ENCODE measurements at regions not wholly inside any gene's neighbourhood (a gene's known extent, or its start where the extent isn't known, plus 50 kb on each side); places are given as distances from the start of the nearest gene placed in this dataset.
"Not testable (repeated sequence)": the region's sequence is repeated elsewhere in the genome, so short reads cannot be mapped to it uniquely, and the experiment has no call there.

DNA sequence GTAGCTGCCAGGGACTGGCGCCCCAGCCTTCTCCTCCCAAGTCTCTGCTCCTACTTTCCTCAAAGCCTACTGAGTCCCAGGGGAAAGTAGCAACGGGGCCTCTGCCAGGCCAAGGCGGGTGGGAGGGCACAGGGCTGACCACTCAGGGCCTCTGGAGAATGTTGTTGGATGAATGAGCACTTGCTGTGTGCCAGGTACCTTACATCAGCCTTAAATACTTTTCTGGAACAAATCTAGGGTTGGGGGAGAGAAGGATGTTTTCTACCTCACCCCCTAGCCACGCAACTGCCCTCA, 119.3 kb upstream of the ZBTB40 start:
- DNase-seq (ENCODE audit: low read depth): no peak

DNA sequence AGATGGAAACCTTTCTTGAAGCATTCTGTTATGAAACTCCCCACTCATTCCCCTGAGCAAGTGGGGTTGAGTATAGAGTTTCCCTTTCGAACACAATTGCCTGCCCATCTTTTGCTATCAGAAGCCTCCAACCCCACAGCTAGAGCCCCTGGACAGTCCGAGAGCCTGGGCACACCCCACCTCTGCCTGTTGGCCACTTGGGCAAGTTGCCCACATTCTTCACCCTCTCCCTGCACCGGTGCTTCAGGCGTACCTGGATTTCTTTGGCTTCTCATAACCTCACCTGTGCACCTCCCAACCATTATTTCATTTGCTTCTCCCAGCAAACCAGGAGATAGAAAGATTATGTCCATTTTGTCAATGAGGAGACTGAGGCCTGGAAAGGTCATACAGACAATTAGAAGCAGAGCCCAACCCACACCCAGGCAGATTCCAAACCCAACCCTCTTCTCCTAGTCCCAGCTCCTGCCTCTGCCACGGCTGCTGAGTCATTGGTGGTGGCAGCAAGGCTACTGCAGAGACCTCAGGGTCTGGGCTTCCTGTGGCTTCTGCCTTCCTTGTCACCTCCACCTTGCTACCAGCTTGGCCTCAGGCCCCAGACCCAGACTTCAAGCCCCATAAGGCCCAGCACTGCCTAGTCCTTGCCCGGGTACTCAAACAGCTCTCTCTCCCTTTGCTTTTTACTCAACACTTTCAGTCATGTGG, 118.7 kb upstream of the ZBTB40 start:
- DNase-seq (ENCODE audit: low read depth): no peak

DNA sequence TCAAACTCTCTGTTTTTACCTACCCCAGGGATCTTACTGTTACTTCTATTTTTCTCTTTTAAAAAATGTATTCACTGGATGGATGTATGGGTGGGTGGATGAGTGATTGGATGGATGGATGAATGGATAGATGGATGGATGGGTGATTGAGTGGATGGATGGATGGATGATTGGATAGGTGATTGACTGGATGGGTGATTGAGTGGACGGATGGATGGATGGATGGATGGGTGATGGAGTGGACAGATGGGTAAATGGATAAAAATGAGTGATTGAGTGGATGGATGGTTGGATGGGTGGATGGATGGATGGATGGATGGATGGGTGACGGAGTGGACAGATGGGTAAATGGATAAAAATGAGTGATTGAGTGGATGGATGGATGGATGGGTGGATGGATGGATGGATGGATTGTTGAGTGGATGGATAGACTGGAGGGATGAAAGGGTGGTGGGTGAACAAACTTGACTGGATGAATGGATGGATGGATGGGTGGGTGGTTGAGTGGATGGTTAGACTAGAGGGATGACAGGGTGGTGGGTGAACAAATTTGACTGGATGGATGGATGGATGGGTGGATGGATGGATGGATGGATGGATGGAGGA, 118.0 kb upstream of the ZBTB40 start:
- DNase-seq (ENCODE audit: low read depth): no peak

DNA sequence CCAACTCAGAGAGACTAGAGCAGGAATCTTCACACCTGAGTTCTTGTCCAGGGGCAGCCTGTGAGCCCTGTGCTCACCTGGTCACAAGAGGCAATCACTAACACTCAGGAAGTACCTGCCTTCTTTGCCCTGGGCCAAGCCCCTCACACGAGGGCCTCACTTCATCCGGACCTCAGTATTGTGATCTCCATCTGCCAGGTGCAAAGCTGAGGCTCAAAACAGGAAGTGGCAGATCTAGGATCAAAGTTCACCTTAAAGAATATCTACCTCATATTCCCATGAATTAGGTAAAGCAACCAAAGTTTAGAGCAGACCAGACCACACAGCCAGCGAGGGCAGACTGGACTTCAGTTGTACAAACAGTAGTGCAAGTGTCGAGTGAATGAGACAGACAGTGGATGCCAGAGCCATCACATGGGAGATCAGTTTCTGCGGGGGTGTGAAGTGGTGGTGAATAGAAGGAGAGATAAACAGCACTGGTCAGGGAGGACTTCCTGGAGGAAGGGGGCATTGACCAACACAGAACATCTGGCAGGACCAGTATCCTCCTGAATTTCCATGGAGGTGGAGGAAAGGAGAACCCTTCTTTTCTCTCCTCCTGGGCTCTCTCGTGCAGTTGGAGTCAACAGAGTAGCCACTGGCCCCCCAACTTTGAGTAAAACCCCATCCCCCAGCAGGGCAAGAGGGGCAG, 116.6 kb upstream of the ZBTB40 start:
- no peak for DNase-seq (ENCODE audit: low read depth)

DNA sequence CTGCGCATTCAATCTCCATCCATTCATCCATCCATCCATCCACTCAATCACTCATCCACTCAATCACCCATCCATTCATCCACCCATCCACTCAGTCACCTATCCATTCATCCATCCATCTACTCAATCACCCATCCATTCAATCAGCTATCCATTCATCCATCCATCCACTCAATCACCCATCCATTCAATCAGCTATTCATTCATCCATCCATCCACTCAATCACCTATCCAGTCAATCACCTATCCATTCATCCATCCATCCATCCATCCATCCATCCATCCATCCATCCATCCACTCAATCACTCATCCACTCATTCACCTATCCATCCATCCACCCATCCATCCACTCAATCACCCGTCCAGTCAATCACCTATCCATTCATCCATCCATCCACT, 115.4 kb upstream of the ZBTB40 start:
- not testable (repeated sequence) for DNase-seq (ENCODE audit: low read depth)

DNA sequence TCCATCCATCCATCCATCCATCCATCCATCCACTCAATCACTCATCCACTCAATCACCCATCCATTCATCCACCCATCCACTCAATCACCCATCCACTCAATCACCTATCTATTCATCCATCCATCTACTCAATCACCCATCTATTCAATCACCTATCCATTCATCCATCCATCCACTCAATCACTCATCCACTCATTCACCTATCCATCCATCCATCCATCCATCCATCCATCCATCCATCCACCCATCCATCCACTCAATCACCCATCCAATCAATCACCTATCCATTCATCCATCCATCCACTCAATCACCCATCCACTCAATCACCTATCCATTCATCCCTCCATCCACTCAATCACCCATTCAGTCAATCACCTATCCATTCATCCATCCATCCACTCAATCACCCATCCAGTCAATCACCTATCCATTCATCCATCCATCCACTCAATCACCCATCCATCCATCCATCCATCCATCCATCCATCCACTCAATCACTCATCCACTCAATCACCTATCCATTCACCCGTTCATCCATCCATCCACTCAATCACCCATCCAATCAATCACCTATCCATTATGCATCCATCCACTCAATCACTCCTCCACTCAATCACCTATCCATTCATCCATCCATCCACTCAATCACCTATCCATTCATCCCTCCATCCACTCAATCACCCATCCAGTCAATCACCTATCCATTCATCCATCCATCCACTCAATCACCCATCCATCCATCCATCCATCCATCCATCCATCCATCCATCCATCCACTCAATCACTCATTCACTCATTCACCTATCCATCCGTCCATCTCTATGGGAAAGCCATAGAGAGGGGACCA, 114.7 kb upstream of the ZBTB40 start:
- DNase-seq (ENCODE audit: low read depth): not testable (repeated sequence)

DNA sequence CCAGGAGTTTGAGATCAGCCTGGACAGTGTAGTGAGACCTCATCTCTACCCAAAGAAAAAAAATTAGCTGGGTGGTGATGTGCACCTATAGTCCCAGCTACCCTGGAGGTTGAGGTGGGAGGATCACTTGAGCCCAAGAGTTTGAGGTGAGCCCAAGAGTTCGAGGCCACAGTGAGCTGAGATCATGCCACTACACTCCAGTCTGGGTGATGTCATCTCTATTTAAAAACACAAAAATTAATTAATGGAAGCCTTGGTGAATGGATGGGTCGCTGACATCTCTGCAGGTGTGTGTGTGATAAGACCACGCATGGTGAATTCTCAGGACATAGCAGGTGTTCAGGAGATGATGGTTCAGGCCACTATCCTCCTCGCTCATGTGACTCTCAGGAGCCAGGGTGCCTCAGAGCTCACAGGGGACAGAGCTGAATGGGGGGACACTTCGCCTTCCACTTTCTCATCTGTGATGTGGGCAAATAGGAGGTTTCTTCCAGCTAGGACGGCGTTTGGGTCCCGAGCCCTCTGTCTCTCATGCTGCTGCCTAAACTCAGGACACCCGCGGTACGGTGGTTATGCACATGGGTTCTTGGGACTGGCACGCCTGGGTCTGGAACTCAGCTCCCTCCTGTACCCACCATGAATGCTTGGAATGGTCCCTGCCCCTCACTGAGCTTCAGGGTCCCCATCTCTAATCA, 113.4 kb upstream of the ZBTB40 start:
- no peak for DNase-seq (ENCODE audit: low read depth)

DNA sequence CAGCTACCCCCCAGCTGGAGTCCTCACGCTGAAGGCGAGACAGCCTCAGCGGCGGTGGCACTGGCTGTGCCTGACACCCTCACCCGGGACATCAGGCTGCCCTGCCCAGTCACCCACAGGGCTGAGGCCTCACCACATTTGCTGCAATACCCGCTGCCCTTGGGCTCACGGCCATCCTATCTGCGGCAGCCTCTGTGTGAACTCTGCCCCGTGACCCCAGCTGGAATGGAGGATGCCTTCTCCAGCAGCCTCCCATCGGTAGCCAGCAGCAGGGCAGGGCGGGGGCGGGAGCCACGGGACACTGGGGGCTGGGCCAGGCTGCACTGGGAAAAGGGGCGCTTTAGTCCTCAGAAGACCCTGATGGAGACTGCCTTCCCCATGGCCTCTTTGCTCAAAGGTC, 112.4 kb upstream of the ZBTB40 start:
- DNase-seq (ENCODE audit: low read depth): no peak

DNA sequence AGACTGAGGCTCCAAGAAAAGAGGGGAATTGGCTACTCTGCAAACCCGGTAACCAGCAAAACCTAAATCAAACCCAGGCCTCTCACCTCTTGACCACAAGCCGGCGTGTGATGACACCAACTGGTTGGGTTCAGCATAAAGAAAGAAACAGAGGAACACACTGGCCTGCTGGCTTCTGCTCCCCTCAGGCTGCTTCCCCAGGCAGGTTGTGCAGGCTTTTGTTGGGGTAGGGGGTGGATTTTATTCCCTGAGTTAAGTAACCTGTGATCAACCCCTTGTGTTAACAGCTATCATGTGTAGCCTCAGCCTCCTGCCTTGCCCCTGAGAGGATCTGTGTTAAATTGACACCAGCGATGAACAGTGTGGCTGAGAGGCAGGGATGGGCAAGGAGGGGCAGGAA, 111.6 kb upstream of the ZBTB40 start:
- no peak for DNase-seq (ENCODE audit: low read depth)

DNA sequence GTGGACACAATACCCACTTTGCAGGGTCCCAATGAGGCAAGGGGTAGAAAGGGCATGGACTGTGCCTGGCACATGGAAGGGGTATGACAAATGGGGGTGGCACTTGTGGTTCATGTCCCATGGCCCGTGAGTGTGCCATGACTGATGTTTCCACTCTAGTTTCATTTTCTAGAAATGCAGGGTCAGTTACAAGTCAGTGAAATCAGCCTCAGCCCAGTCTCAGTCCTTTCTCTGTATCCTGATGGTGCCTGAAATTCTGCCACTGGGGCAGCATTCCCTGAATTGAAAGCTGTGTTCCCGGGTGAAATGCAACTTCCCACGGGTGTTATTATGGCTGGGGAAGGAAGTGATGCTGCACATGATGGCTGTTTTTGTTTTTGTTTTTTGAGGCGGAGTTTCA, 110.8 kb upstream of the ZBTB40 start:
- no peak for DNase-seq (ENCODE audit: low read depth)

DNA sequence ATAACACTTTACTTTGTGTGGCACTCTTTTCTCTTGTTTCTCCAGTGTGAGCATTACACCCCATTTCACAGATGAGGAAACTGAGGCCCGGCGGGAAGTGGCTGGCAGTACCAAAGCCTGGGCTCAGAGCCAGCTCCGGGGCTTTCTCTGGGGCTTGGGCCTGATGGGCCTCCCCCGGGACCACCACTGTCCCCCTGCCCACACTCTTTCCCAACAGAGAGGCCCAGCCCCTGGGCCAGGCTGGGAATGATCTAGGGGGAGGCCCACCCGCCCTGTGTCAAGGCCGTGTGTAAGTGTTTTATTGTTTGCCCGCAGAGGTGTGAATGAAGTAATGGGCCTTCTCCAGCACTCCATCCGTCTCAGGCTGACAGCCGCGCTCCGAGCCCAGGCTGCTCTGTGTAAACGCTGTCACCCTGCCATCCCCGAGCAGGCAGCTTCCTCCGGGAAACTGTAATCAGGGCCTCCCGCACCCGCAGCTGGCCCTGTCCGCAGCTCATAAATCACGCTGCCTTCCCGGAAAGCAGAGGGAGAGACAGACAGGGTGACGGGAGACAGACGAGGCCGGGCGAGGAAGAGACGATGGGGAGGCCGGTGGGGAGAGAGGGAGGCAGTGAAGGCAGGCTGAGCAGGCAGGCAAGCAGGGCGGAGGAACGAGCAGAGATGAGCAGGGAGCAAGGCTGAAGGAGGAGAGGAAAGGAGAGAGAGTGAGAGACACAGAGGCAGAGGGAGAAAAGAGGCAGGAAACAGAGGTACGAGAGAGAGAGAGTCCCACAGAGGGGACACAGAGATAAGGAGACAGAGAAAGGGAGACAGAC, 109.7 kb upstream of the ZBTB40 start:
- DNase-seq (ENCODE audit: low read depth): peak; percentile 20

DNA sequence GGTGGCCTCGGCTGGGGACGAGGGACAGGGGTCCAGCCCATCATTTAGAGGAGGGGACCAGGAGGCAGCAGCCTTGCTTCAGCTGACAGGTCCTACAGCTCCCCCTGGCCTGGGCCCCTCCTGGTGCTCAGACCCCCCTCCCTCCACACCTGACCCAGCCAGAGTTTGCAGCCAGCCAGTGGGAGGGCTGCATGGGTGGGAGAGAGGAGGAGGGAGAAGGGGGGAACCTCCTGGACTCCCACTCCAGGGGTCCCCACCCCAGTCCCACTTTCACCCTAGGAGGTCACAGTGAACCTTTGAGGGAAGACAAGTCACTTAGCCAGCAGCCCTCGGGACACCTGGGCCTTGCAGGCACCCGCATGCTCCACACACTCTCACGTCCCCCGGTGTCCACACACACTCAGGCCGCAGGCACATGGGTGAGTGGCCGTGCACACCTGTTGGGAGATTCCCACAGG, 108.9 kb upstream of the ZBTB40 start:
- DNase-seq (ENCODE audit: low read depth): no peak

DNA sequence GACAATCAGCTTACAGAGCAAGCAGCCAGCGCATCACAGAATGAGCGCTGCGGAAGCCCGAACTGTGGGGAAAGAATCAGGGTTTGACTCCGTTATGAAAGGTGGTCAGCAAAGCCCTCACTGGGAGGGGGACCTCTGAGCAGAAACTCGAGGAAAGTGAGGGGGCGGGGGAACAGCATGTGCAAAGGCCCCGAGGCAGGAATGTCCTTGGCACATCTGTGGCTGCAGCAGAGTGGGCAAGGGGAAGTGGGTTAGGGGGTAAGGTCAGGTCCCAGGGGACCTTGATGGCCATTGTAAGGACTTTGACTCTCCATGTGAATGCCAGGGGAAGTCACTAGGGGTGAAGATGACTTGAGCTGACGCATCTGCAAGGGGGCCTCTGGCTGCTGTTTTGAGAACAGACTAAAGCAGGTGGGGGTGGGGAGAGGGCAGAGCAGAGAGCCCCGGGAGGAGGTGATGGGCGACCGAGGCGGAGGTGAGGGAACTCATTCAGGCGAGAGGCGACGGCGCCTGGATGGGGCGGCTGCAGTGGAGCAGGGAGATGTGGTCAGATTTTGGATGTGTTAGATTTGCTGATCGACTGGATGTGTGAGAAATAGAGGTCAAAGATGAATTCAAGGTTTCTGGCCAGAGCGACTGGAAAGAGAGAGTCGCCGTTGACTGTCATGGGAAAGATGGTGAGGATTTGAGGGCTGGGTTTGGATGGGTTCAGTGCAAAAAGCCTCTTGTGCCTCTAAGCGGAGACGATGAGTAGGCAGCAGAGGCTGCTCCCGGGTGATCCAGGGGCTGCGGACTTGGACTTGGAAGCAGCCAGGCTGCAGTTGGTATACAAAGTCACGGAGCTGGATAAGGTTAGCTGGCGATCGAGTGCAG, 108.0 kb upstream of the ZBTB40 start:
- no peak for DNase-seq (ENCODE audit: low read depth)

DNA sequence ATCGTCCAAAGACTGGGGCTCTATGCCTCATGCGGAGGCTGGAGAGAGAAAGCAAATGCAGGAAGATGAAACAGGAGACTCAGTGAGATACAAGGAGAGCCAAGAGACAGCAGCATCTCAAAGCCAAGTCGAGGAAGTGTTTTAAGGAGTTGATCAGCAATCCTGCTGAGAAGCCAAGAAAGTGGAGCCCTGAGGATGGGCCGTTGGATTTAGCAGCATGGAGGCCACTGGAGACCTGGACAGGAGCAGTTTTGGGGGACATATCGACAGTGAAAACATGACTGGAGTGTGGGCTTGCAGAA, 107.4 kb upstream of the ZBTB40 start:
- DNase-seq (ENCODE audit: low read depth): no peak

DNA sequence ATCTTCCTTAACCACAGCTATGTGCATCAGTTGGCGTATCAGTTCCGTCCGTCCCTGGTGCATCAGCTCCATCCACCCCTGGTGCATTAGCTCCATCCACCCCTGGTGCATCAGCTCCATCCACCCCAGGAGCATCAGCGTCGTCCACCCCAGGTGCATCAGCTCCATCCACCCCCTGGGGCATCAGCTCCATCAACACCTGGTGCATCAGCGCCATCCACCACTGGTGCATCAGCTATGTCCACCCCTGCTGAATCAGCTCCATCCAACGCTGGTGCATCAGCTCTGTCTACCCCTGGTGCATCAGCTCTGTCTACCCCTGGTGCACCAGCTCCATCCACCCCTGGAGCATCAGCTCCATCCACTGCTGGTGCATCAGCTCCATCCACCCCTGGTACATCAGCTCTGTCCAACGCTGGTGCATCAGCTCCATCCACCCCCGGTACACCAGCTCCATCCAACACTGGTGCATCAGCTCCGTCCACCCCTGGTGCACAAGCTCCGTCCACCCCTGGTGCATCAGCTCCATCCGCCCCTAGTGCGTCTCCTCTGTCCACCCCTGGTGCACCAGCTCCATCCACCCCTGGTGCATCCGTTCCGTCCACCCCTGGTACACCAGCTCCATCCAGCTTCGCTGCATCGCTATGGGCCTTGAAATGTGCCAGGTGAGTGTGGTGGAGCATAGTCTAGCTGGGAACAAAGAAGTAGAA, 106.6 kb upstream of the ZBTB40 start:
- no peak for DNase-seq (ENCODE audit: low read depth)

DNA sequence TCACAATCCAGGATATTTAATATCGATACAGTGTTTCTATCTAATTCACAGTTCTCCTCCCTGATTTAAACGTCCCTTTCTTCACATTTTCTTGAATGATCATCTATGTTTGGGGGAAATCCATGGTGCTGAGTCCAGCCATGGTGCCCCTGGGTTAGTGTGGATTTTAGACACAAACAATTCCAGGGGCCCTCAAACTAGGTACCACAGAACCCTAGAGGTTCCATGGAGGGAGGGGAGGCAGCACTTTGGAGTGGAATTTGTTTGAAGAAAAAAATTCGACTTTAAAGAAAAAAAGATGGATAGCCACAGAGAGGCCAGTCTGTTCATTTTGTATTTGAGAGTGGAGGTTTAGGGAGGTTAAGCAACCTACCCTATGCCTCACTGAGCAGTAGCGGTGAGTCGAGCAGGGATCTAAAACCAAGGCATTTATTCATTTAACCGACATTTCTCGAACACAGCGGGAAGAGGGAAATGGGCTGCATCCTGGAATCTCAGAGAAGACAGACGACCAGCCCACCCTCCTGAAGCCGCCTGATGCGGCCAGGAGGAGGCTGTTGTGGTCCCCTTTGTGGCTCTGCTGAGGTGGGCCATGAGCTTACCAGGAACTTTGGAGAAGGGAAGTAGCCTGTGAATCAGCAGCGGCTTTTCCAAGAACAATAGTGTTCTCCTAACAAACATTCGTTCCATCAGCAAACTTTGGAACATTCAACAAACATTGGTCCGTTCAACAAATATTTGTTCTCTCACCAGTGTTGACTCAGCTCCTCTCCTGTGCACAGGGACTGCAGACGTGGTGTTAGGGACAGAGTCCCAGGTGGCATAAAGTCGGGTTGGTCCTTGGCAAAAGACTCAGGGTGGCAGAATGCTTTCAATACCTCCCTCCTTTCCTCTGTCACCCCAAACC, 103.5 kb upstream of the ZBTB40 start:
- no peak for DNase-seq (ENCODE audit: low read depth)

DNA sequence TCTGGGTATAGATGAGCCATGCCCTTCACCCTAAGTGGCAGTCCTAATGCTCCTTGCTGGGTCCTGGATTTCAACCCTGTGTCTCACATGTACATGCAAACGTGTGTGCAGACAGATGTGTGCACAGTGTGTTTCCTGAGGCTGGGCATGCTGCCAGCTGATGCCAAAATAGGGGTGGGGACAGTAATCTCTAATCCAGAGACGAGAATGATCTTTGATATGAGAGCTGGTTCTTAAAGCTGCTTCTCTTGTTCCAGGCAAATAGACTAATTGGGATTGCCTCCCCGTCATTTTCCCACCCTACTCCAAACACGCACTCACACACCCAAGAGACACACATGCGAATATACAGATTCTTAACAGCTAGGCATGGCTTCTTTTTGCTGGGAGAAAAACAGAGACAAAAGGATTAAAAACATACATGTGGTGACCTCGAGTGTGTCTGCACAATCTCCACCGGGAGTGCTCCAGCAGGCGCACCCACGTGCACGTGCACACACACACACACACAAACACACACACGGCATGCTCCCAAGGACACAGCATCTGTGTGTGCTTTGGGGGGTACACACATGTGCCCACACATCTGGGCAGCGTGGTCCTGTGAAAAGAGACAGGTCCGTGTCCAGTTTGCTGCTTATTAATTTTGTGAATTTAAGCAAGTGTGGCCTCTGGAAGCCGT, 102.1 kb upstream of the ZBTB40 start:
- no peak for DNase-seq (ENCODE audit: low read depth)

Measured in GM04503 (cell line).